ENCODE measurements at regions not wholly inside any gene's neighbourhood (a gene's known extent, or its start where the extent isn't known, plus 50 kb on each side); places are given as distances from the start of the nearest gene placed in this dataset.

GRCh38 chr9:87216036-87216435, 268.7 kb upstream of the GAS1 start:
- TF ChIP-seq CTCF (conservative IDR thresholded peaks at IDR 0.05; ENCODE audit: low read length): no peak
- no peak for TF ChIP-seq EZH2phosphoT487 (IDR thresholded peaks at IDR 0.05; ENCODE audit: borderline replicate concordance, low read depth, low read length)

All from OCI-LY7 (cell line).